ENCODE measurements at regions not wholly inside any gene's neighbourhood (a gene's known extent, or its start where the extent isn't known, plus 50 kb on each side); places are given as distances from the start of the nearest gene placed in this dataset.

- TF ChIP-seq POLR2AphosphoS5 (IDR thresholded peaks at IDR 0.05; ENCODE audit: low read depth, low read length): no peak
- TF ChIP-seq CTCF (IDR thresholded peaks at IDR 0.05): no peak
Observed at GRCh38 chr9:103361906-103362305, 366.8 kb downstream of the CYLC2 start.
